Esophagus squamous epithelium (tissue), 4 donors: ENCODE measurements at regions not wholly inside any gene's neighbourhood (a gene's known extent, or its start where the extent isn't known, plus 50 kb on each side); places are given as distances from the start of the nearest gene placed in this dataset.

Source experiments
- CTCF ChIP-seq, 6 experiments: fragments of 450-650 bp in 4 of 6; fragments of 200-600 bp in 2 of 6; sonication (generic) in 2 of 6; IDR thresholded peaks; one replicate each; pipeline ENCODE4 v1.5.1; 2016 to 2019; ENCODE audit warnings: antibody characterized with exemption in 6 of 6, mild to moderate bottlenecking in 4 of 6, moderate library complexity in 4 of 6
- POLR2A ChIP-seq, 4 donors: fragments of 450-650 bp; IDR thresholded peaks; one replicate each; pipeline ENCODE4 v1.6.1; 2017; ENCODE audit warnings: antibody characterized with exemption in 4 of 4, mild to moderate bottlenecking in 4 of 4, moderate library complexity in 3 of 4

- TF ChIP-seq CTCF (IDR thresholded peaks at IDR 0.05): no peak
- TF ChIP-seq POLR2A (IDR thresholded peaks at IDR 0.05): no peak
These were observed 132.0 kb upstream of the CTTNBP2NL start for GRCh38 chr1:112264010-112264409.
